HG03575 (cell line): ENCODE measurements at regions not wholly inside any gene's neighbourhood (a gene's known extent, or its start where the extent isn't known, plus 50 kb on each side); places are given as distances from the start of the nearest gene placed in this dataset.

Experiments used
- ATAC-seq: cut with Tn5 transposase; IDR thresholded peaks from one replicate; pipeline ENCODE4 v1.9.1; 2021; ENCODE audit not compliant: unreplicated experiment, insufficient number of reproducible peaks, low FRiP score; ENCODE audit errors: extremely low read depth

- no peak for ATAC-seq
These were observed 685.4 kb upstream of the NRXN1 start for GRCh38 chr2:51717312-51717711.

- no peak for ATAC-seq
These were observed 679.8 kb upstream of the NRXN1 start for GRCh38 chr2:51711766-51712165.

GRCh38 chr2:51710222-51710621 lies 678.3 kb upstream of the NRXN1 start:
- peak; percentile 44 for ATAC-seq

GRCh38 chr2:51707625-51708024 lies 675.7 kb upstream of the NRXN1 start:
- no peak for ATAC-seq

- ATAC-seq = no peak
These were observed 674.3 kb upstream of the NRXN1 start for GRCh38 chr2:51706220-51706619.

- no peak for ATAC-seq
These were observed 673.5 kb upstream of the NRXN1 start for GRCh38 chr2:51705417-51705816.

GRCh38 chr2:51698021-51698420 lies 666.1 kb upstream of the NRXN1 start:
- no peak for ATAC-seq

- ATAC-seq = no peak
These were observed 665.2 kb upstream of the NRXN1 start for GRCh38 chr2:51697095-51697494.

- ATAC-seq = no peak
These were observed 663.6 kb upstream of the NRXN1 start for GRCh38 chr2:51695531-51695930.

GRCh38 chr2:51693640-51694039 lies 661.7 kb upstream of the NRXN1 start:
- ATAC-seq = no peak

- ATAC-seq = no peak
These were observed 649.9 kb upstream of the NRXN1 start for GRCh38 chr2:51681854-51682253.

GRCh38 chr2:51673628-51674027 lies 641.7 kb upstream of the NRXN1 start:
- no peak for ATAC-seq

GRCh38 chr2:51667679-51668078 lies 635.7 kb upstream of the NRXN1 start:
- no peak for ATAC-seq

GRCh38 chr2:51662187-51662586 lies 630.3 kb upstream of the NRXN1 start:
- ATAC-seq = no peak

- ATAC-seq = no peak
These were observed 625.9 kb upstream of the NRXN1 start for GRCh38 chr2:51657849-51658248.

GRCh38 chr2:51650769-51651168 lies 618.8 kb upstream of the NRXN1 start:
- peak; percentile 93 for ATAC-seq

- no peak for ATAC-seq
These were observed 617.4 kb upstream of the NRXN1 start for GRCh38 chr2:51649366-51649765.

GRCh38 chr2:51638811-51639210 lies 606.9 kb upstream of the NRXN1 start:
- no peak for ATAC-seq

- ATAC-seq = no peak
These were observed 601.1 kb upstream of the NRXN1 start for GRCh38 chr2:51633073-51633472.

- ATAC-seq = no peak
These were observed 597.5 kb upstream of the NRXN1 start for GRCh38 chr2:51629406-51629805.

GRCh38 chr2:51628917-51629316 lies 597.0 kb upstream of the NRXN1 start:
- no peak for ATAC-seq

GRCh38 chr2:51624995-51625394 lies 593.1 kb upstream of the NRXN1 start:
- ATAC-seq = no peak
